GM18867 (cell line): ENCODE measurements at regions not wholly inside any gene's neighbourhood (a gene's known extent, or its start where the extent isn't known, plus 50 kb on each side); places are given as distances from the start of the nearest gene placed in this dataset.

Source experiments
- ATAC-seq: cut with Tn5 transposase; IDR thresholded peaks from one replicate; pipeline ENCODE4 v1.9.1; 2021; ENCODE audit warnings: mild to moderate bottlenecking, moderate library complexity; ENCODE audit not compliant: unreplicated experiment

DNA sequence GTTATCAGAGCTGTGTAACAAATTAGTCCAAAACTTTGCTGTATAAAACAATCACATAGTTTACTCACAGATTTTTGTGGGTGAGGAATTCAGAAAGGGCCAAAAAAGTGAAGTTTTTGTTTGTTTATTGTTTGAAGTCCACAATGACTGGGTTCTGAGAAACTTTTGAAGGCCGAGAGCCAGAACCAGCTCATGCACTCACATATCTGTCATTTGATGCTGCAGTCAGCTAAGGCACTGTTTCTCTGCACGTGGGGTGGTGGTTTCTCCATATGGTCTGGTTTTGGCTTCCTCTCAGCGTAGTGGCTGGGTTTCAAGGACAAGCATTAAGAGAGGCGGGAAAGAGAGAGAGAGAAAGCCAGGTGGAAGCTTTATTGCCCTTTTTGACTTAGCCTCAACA is 131.8 kb downstream of the TWIST2 start:
- ATAC-seq, result no peak

- no peak for ATAC-seq
These were observed 137.3 kb downstream of the TWIST2 start for GRCh38 chr2:238985041-238985729.

- no peak for ATAC-seq
These were observed 138.1 kb downstream of the TWIST2 start for GRCh38 chr2:238985931-238986446.

DNA sequence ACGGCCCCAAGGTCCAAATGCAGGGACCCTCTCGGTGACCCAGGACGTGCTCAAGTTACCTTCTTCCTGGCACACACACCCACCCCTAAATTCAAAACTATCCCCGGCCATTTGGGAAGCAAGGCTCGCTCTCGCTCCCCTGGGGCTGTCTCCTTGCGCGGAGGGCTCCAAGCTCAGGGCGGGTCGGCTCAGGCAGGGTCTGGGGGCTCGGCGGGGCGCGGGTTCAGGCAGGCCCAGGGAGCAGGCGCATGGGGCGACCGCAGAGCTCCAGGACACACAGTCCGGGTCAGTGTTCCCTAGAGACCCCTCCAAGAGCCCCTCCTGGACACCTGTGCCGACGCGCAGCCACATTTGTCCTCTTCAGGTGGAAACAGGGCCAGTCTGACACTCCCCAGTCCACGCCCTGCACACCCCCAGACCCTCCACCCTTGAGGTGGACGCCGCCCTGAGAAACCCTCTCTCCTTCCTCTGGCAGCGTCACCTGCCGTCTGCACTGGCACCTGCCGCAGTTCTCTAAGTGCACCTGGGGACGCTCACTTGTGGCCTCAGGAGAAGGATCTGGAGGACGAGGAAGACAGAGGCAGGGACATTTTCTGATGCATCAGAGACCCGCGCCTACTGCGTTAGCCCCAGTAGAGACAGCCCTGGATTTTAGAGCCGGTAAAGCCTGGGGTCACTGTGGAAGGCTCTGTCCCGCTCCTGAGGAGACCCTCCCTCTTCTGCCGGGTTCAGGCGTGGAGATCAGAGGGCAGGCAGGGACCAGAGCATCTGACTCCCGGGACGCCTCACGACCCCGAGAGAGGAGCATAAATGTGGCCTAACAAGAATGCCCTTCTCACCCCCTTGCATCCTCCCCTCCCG is 138.8 kb downstream of the TWIST2 start:
- ATAC-seq, result no peak

DNA sequence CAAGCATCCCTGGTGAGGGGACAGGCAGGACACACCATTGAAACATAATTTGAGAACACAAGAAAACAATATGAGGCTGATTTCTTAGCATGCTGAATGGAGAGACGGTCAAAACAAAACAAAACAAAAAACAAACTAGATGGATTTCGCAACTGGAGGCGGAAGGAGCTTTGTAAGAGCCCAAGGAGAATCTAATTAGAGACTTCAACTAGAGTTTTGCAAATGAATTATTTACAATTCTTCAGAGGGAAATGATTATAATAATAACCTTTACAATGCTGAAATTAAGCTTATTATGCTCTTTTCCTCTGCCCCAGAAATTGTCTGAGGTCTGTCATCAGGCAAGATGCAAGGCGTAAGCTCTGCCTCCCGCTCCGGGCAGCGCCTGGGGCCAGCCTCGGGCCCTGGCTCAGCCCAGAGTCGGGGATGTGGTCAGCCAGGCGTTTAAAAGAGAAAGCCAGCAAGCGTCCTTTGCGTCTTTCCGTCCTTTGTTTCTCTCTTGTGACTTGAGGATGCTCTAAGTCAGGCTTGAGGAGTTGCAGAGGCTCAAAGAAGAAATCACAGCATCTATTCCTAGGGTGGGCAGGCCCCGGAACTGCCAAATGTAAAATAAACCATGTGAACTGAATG is 139.6 kb downstream of the TWIST2 start:
- ATAC-seq, result no peak

- ATAC-seq, result no peak
These were observed 140.2 kb downstream of the TWIST2 start for GRCh38 chr2:238988105-238988504.

GRCh38 chr2:238988752-238989151 is 140.9 kb downstream of the TWIST2 start:
- no peak for ATAC-seq

GRCh38 chr2:238989484-238989883 is 141.6 kb downstream of the TWIST2 start:
- no peak for ATAC-seq

DNA sequence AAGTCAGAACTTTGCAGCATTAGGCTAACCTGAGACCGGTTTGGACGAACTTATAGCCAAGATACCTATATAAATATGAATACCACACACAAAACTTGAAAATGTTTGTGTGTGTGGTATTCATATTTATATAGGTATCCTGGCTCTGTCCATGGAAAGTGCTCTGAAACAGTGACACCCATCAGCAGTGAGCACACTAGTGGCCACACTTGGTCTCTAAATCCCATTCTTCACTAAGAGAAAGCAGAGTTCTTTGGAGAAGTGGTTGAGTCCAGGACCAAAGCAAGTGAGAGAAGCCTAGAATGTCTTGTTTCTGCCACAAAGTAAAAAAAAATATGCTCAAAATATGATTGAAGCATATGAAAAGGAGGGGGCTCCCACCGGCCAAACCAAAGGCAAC is 146.5 kb downstream of the TWIST2 start:
- no peak for ATAC-seq

GRCh38 chr2:238994876-238995275 is 147.0 kb downstream of the TWIST2 start:
- no peak for ATAC-seq

DNA sequence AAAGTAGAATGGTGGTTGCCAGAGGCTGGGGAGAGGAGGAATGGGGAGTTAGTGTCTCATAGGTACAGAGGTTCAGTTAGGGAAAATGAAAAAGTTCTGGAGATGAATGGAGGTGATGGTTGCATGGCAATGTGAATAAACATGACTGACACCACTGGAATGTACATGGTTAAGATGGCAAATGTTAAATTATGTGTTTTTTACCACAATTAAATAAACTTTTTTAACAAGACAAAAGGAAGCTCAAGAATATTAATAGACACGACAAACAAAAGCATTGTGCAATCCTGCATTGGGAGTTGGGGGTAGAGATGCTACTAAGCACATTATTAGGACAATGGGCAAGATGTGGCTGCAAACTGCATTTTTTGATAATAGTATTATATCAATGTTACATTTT is 147.7 kb downstream of the TWIST2 start:
- ATAC-seq, result no peak

DNA sequence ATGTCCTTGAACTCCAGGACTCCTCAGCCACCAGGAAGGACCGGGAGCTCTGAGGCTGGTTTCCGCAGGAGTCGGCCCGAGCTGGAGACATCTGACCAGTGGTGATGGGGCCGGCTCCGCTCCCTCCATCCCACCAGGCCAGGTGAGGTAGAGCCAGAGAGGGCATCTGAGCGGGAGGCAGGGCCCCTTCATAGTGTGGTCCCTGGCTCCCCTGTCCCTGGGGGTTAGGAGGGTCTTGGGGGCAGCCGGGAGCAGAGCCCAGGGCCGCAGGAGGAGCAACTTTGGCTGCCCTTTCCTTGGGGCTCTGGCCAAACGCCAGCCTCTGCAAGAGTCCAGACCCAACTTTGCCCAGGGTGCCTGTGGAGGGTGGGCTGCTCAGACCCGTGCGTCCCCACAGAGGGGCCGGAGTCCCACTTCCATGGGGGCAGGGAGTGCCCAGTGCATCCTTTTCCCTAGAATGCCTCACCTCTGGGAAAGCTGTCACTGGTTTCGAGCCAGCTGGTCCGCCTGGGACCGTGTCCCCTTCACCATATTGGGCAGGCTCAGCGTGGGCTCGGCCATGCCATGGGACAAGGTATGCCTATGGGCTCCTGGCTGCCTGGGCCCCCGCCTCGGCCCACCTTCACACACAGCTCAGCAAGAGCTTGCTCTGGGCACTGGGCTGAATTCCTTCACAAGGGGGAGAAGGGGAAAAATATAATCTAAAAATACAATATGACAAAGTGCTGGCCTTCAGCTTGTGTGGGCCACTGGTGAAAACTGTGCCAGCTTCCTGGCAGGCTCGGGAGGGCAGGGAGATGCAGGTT is 148.6 kb downstream of the TWIST2 start:
- ATAC-seq, result no peak

DNA sequence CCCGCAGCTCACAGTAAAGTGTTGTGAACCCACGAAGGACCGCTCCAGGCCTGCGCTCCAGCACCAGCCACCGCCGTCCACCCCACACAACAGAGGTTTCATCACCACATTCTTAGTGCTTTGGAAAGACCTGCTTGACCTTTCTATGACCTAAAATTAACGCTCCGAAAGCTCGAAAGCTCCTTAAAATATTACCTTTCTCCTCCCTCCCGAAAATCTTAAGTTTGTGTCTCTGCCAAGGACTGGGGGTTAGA is 149.2 kb downstream of the TWIST2 start:
- no peak for ATAC-seq

DNA sequence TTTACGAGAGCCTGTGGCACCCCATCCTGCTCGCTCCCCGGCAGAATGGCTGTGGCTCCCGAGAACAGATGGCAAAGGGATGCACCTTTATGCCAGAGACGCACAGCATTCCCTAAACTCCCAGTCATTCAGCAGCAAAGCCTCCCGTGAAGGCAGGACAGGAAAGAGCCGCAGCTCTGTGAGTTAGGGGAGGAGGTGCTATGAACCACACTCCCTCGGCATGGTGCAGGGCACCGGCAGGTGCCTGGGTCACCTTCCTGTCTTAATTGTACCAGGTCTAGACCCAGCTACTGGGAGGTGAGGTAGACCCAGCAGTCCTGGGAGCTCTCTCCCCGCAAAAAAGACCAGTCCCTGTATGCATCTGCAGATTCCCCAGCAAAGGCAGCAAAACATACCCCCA is 149.8 kb downstream of the TWIST2 start:
- no peak for ATAC-seq
